GM19035 (cell line): ENCODE measurements at regions not wholly inside any gene's neighbourhood (a gene's known extent, or its start where the extent isn't known, plus 50 kb on each side); places are given as distances from the start of the nearest gene placed in this dataset.

ENCODE experiments used
- ATAC-seq: cut with Tn5 transposase; IDR thresholded peaks from one replicate; pipeline ENCODE4 v1.9.1; 2021; ENCODE audit not compliant: unreplicated experiment

DNA sequence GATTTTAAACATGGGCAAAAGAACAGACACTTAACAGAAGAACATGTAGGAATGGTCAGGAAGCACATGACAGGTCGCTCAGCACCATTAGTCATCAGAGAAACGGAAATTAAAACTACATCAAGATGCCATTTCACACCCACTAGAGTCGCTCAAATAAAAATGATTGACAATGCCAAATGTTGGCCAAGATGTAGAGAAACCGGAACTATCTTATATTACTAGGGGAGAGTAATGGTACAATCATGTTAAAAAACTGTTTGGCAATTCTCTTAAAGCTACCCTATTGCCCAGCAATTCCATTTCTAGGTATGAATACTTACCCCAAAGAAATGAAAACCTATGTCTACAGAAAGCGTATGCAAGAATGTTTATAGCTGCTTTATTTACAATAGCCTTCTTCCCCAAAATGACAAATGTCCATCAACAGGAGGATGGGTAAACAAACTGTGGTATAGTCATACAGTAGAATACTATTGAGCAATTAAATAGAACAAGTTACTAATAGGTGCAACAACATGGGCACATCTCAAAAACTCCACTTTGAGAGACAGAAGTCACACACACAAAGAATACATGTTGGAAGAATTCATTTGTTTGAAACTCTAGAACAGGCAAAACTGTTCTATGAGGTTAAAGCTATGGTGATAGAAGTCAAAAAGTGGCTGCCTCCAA, 92.8 kb downstream of the ETS2 start:
- ATAC-seq: no peak

DNA sequence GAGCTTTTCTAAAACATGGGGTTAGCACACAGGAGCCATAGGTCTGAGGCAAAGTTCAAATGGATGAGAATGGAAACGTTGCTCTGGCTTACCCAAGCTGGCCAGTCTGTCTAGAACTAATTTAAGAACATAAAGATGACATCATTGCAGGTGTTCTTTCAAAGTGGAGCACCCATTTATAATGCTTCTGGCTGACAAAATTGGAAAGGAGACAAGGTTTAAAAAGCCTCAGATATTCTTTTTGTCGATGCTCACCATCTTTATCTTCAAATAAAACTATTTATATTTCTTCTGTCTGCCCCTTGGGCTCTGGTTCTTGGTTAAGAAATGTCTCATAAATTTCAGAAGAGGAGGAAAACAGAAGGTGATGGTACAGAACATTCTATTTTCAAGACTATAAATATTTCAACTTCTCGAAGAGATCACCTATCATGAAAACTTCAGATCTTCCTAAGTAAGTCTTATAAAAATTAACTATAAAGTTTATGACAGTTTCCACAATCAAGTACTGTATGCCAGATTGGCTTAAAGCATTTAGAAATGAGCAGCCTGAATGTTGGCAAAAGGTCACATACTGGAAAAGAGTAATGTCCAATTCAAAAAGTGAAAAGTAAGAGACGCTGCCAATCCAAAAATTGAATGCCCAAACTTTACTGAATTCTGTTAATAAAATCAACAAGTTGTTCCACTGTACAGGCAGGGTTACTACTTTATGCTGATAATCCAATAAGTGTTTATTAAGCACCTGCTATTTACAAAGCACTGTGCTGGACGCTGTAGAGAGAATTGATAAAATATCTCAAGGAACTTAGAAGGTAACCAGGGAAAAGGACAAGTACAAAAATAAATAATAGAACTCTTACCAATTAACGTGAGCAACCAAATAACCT, 92.0 kb downstream of the ETS2 start:
- no peak for ATAC-seq

DNA sequence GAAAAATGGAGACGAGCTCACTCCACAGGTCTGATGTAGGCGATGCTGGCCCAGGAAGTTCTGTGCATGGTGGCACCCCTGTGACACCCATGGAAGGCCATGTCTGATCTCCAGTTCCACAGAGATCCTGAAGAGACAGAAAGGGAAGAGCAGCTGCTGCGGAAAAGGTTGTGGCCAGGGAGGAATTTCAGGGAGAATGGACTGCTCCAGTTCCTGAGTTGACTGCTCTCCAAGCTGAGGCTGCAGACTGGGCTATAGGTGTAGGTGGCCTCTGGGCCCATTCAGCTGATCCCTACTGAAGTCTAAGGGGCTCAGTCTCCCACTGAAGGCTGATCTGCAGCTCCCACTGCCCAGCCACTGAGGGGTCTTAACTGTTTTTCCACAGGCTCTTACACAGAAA, 89.2 kb downstream of the ETS2 start:
- no peak for ATAC-seq

DNA sequence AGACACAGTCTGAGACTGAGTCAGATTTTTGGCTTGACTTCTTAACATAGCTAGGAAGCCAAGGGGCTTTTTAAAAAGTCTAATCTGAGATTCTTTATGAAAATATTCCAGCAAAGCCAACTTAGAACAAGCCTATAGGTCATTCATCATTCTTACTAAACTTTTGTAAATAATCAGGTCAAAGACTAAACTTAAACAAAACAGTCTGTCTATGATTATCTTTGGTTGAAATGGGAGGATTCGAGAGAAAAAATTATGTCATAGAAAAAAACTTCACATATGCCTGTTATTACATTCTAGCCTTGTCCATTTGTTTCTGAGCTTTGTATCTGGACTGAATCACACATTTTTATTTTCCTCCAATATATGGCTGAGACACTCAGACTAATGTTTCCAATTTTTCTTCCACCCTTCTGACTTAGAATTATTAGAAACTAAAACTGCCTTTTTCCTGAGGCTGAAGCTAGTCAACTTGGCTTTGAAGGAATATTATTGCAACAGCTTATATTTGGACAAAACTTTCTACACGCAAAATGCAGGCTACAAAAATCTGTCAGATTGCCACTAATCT, 83.3 kb downstream of the ETS2 start:
- ATAC-seq: no peak

DNA sequence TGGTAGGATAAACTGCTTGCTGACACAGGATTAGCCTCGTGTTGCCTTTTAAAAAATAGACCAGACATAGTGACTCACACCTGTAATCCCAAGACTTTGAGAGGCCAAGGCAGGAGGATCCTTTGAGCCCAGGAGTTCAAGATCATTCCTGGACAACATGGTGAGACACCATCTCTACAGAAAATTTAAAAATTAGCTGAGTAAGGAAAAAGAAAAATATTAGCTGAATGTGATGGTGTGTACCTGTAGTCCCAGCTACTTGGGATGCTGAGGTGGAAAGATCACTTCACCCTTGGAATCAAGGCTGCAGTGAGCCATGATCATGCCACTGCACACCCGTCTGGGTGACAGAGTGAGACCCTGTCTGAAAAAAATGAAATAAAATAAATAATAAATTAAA, 82.0 kb downstream of the ETS2 start:
- no peak for ATAC-seq

DNA sequence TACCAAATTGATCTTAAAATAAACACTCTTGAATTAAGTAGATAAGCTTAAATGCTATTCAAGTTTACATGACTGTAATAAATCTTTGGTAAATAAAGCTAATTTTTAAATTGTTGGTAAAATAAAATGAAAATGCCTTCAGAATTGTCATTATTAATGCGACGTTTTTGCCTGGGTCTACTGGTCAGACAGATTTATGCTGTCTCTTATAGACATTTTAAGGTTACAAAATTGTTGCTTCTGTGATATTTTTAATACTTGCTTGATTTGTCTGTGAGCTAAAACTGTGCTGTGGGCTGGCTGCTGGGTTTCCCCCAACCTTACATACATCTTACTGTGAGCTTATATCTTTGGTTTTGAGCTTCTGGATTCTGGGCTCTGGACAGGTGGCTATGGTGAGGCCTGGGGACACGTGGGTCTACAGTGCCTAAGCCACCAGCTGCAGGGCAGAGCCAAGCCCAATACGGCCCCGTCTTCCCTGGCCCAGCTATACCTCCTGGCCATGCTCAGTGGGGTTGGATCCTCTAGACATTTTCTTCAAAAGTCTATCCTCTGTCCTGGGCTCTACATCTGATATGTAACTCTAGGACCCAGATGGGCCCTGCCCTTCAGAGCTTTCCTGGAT, 81.4 kb downstream of the ETS2 start:
- ATAC-seq: no peak

DNA sequence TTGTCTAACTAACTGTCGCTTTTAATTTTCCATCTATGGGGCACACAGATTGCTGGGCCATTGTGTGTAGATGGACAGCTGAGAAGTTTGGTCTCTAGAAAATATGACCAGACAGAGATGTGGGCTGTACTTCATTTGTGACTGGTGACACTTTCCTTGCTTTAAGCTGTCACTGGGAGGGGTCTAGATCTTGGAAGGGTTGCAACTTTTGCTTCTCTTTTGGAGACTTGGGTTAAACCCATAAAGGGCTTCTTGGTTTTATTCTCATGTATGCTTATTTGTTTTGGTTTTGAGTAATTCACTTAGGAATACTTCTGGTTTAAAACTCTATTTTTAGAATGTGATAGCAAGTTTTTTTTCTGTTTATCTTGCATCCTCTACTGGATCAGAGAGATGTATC, 80.2 kb downstream of the ETS2 start:
- no peak for ATAC-seq

DNA sequence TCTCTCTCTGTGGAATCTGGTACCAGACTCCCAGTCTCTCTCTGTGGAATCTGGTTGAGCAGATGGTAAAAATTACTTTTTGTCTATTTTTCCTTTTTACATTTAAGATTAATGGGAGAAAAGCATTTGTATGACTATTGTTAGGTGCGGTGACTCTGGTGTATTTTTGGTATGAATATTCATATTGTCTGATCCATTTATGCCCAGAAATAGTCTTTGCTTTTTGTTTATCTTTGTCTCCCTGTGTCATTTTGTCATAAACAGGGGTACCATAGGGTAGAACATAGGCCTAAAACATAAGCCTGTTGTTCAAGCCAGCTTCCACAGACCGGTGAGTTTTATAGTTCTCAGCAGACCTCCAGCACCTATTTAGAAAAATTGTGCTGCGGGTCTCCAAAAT, 78.7 kb downstream of the ETS2 start:
- ATAC-seq: no peak

DNA sequence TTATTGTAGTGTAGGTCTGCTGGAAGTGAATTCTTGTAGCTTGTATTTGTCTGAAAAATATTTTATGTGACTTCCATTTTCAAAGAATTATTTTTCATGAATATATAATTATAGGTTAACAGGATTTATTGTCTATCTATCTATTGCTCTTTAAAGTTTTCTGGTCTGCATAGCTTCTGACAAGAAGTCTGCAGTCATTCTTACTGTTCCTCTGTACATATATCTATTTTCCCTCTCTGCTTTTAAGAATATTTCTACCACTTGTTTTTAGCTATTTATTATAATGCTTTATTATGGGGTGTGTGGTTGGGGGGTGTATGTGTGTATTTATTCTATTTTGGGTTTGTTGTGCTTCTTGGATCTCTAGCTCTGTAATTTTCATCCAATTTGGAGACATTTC, 77.4 kb downstream of the ETS2 start:
- no peak for ATAC-seq

DNA sequence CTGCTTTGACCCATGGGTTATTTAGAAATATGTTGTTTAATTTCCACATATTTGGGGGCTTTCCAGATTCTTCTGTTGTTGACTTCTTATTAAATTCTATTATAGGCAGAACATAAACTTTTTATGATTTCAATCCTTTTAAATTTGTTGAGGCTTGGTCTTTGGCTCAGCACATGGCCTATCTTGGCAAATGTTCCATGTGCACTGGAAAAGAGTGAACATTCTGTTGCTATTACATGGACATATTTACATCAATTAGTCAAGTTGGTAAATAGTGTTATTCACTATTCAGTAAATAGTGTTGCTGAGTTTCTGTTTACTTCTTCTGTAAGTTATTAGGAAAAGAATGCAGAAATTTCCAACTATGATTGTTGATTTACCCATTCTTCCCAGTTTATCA, 75.4 kb downstream of the ETS2 start:
- ATAC-seq: no peak

DNA sequence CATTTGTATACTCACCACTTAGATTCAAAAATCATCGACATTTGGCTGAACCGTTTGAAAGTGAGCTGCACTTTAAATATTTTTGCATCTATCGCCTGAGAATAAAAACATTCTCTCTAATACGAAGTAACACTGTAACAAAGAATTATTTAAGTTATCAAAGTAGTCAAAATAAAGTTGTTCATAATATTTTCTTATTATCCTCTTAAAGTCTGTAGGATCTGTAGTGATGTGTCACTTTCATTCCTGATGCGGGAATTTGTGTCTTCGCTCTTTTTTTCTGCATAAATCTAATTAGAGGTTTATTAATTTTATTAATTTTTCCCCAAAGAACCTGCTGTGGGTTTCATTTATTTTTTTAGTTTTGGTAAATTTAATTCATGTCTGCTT, 74.8 kb downstream of the ETS2 start:
- no peak for ATAC-seq

DNA sequence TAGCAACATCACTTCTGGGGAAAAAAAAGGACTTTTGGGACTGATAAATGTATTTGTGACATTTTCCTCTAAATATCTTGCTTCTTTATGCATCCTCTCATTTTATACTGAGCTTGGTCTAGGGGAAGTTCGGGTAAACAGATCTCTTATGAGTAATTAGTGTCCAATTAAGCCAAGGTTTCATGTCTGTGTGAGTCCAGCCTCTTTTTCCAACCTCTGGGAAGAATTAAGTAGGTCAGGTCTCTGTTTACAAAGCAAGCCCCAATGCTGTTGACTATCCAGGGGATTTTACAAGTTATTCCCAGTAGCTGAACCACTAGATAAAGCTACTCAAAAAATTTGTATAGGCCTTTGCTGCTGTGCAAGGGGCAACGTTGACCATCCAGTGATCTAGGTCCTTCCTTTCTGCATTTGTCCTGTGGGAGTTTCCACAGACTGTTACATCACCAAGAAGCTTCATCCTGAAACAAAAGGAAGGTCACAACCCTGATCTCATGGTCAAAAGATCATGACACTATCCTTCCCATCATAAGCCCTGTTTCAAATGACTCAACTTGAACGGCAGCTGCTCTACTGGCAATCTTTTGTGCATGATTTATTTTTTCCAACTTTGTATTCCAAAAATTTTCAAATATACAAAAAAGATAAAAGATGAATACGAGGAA, 74.3 kb downstream of the ETS2 start:
- no peak for ATAC-seq

DNA sequence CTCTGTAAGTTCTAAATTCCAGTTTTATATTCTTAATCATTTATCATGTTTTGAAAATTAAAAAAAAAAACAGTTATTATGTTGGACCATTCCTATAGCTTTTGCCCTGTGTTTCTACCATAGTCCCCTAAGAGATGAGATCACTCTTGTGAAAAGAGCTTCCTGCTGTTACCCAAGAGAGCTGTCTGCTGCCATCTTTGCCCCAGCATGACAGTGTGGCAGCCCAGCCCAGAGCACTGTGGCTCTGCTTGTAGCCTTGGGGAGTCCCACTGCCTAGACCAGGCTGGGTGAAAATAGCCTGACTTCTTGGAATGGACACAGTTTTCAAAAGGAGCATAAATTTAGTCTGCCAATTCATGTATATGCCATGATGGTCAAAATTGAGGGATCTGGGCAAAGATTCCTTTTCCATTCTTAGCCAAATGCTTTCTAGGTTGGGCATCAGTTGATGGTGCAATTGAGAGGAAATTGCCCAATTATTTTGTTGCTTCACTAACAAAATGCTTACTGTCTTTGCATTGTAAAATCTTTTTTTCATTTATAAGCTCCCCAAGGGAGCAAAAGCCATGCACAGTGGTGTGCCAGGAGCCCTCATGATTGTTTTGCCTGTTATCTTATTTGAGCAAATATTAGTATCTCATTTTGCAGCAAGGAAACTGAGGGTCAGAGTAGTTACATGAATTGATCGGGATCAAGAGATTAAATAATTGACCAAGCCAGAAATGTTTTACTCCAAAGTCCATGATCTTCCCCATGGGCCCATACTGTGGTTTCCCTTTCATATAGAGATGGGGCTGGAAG, 72.8 kb downstream of the ETS2 start:
- no peak for ATAC-seq

DNA sequence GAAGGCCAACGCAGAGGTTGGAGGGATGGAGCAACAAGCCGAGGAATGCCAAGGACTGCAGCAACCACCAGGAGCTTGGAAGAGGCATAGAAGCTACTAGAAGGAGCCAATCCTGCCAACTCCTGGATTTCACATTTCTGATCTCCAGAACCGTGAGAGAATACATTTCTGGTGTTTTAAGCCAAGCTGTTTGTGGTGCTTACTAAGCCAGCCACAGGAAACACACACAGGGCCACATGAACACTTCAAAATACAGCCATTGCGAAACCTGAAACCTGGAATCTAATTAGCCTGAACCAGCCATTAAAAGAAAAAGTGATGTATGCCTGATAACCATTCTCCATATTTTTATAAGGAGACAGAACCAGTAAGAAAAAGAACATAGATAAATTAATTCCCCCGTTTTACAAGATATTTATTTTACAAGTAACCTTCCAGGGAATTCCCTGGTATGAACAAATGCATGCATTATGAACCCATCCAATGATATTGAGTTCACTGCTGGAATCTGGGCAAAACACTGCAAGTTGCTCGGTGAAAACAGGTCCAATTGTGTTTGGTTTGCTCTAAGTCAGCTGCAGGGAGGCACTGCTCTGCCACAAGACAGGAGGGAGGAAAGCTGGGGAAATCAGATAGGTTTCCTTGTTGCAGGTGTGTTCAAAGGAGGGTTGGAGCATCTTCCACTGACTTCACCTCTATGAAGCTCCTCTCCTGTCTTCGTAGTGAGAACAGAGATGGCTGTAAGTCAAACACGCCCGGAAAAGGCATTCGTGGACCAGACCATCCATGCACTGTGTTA, 70.2 kb downstream of the ETS2 start:
- no peak for ATAC-seq
